NCI-H2107 treated with DMSO at 0.1 percent for 48 hours (cell line): ENCODE measurements at regions not wholly inside any gene's neighbourhood (a gene's known extent, or its start where the extent isn't known, plus 50 kb on each side); places are given as distances from the start of the nearest gene placed in this dataset.
"Not testable (repeated sequence)": the region's sequence is repeated elsewhere in the genome, so short reads cannot be mapped to it uniquely, and the experiment has no call there.

Experiments used
- DNase-seq: peaks from one replicate; lab custom pipeline; 2025; ENCODE audit not compliant: unreplicated experiment; lab: John Stamatoyannopoulos, UW

DNA sequence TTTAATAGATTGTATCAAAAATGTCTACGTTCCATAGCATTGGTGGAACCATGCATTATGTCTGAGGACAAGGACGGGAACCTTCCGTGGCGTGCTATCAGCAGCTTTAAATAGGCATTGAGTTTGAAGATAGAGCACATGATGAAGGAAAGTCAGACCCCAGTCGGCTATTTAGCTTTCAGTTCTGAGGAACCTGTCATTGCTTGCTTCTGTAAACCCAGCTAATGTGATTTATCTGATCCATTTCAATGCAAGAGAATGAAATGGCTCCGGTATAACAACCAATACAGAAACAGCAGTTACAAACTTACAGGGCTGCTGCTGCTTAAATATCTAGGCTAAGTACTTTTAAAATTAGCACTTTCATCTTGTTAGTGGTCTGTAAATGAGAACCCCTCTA lies 503.3 kb downstream of the RNF144A start:
- DNase-seq = no peak

- DNase-seq = no peak
Measured at GRCh38 chr2:7424481-7424880, 507.3 kb downstream of the RNF144A start.

- DNase-seq = peak; percentile 83
Measured at GRCh38 chr2:7427293-7428060, 510.3 kb downstream of the RNF144A start.

GRCh38 chr2:7428454-7429204 lies 511.4 kb downstream of the RNF144A start:
- no peak for DNase-seq

DNA sequence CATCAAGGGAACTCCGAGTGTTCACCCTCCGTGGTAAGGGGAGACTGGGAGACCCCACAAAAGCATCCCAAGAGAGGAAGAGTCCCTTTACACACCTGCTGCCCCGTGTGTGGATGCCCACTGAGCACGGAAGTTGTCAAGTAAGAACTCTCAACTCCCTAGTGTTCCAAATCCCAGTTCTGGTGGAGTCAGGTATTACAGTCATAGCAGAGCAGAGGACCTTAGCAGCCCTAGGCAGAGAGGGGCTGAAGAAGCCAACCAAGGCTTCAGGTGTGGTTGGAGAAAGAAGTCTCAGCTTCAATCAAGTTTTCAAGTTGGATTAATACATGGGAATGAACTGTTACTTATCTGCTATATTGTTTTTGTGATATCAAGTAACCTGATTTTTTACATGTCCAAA lies 512.5 kb downstream of the RNF144A start:
- no peak for DNase-seq

- DNase-seq = no peak
Measured at GRCh38 chr2:7430421-7430868, 513.2 kb downstream of the RNF144A start.

DNA sequence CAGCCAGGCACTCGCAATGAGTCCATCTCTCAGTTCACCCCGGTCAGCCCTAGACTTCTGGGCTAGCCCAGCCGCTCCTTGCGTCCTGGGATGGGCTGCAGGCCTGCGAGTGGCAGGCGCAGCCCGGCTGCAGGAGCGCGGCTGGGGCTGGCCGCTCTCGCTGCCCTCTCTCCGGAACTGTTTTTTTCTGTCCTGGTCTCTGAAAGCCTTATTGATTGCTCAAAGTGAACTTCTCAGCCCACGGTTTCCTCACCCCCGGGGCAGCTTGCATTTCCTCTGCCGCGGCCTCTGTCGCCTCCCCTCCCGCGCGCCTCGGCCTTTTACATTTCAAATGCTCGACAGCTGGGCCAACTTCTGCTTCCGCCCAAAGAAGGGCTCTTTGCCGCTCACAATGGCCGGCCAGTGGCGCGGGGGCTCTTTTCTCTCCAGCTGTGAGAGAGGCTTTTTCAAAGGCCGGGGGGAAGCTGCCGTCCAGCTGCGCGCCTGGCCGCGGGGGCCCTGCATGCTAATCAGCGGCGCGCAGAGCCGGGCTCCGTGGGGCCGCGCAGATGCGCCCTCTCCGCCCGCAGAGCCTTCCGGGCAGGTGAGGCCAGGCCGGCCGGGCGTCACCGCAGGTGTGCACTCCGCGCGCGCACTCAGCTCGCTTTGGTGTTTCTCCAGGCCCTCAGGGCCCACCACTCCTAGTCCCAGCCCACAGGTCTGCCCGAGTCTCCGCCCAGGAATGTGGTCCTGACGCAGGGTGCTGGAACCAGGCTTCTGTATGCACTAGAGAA lies 513.8 kb downstream of the RNF144A start:
- no peak for DNase-seq

DNA sequence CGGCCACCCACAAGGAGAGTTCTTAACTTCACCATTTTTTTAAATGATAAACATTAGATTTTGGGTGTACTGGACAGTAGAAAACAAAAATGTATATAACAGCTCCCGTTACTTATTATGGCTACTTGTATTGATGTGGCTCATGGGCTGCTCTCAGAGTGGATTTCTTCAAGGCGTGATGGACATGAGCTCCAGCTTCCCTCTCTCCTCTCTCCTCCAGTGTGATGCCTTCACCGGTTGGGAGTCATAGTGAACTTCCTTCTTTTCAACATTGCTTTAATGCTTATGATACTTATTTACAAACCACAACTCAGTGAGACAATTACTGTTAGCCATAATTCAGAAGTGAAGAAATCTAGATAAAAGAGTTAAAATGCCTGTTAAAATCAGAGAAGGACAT lies 515.2 kb downstream of the RNF144A start:
- DNase-seq = no peak

DNA sequence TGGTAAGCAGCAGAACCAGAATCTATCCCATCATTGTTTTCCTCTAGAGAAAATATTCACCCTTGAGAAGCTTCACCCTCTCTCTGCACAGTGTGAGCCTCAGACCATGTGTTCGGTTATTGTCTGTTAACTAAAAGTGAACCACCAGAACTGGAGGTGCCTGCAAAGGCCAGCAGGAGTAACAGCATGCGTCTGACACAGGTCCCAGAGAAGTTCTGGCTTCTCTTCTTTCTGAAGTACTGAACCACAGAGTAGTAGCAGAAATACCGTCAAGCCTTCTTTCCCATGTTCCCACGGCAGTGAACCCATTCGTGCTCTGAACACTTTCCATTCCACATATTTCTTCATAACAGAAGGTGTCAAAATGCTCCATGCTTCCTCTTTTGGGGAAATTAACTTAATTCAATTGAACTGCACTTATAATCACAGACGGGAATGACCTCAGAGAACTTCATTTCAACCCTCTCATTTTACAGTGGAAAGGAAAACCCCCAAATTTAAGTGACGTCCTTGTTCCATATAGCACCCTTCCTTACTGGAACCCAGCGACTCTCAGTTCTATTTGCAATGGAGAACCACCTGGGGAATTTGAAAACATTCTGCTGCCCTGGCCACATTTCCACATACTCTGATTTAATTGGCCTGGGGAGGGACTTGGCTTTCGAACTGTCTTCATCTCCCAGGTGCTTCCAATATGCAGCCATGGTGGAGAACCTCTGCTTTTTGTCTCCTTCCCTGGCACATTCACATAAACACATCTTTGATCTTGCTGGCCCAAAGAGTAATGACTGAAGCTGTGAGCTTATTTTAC lies 519.1 kb downstream of the RNF144A start:
- no peak for DNase-seq

DNA sequence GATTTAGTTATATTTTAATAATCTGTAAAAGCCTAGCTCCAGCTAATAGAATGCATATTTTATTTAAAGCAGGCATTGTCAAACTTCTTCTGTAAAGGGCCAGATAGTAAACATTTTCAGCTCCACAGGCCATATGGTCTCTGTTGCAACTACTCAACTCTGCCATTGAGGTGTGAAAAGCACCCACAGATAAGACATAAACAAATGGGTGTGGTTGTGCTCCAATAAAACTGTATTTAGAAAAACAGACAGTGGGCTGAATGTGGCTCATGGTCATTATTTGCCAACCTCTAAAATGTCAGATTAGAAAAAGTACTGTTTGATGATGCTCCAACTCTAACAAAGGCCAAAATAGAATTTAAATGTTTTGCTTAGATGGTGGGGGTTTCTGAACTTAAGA lies 519.9 kb downstream of the RNF144A start:
- no peak for DNase-seq

DNA sequence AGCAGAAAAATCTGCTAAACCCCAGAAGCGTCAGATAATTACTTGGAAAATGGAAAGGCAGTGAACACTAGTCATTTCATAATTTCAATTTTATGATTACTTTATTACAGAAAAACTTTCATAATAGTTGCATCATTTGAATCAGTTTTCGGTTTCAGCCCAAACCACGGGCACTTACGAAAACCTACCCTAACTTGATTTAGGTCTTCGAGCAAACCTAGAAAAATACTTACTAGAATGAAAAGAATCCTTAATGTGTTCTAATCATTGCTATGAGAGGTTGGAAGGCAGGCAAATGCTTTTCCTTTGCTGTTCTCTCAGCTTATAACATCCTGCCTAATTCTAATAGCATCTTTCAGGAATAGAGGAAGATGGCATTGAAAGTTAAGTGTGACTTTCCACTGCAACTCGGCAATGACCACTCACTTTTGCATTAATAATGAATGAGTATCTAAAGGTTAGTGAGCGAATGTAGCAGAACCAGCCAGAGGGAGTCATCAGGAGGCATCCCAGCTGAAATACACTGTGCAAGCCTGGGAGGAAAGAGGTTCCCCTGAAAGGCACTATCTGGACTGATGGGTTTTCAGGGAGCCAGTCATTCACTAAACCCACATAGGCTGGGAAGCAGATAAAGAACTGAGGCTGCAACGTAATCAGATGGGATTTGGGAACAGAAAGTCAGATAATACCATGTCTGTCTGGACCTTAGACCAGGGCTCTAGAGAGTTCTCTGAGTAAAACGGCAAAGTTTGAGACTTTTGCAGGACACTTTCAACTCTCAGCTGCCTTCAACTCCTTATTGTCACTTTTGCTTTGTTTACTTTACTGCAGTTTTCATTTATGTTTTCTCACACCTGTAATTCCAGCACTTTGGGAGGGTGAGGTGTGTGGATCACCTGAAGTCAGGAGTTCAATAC lies 520.8 kb downstream of the RNF144A start:
- no peak for DNase-seq

DNA sequence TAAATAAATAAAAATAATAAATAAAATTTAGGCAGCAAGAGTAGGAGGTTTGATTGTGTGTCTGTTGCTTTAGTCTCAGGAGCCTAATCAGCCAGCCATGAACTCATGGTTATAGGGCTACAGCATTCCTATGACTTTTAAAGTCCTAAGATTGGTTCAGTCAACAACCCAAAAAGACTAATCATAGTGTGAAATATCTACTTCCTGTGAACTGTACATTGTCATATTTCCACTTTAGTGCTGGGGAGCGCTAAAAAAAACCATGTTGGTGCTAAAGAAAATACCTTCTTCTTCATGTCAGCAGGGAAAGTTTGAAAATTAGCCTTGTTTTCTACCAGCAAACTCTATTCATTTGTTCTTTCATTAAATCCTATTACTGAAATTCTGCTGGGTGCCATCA lies 521.6 kb downstream of the RNF144A start:
- DNase-seq = no peak

GRCh38 chr2:7440977-7441376 lies 523.8 kb downstream of the RNF144A start:
- DNase-seq = no peak

GRCh38 chr2:7441841-7442240 lies 524.6 kb downstream of the RNF144A start:
- not testable (repeated sequence) for DNase-seq

DNA sequence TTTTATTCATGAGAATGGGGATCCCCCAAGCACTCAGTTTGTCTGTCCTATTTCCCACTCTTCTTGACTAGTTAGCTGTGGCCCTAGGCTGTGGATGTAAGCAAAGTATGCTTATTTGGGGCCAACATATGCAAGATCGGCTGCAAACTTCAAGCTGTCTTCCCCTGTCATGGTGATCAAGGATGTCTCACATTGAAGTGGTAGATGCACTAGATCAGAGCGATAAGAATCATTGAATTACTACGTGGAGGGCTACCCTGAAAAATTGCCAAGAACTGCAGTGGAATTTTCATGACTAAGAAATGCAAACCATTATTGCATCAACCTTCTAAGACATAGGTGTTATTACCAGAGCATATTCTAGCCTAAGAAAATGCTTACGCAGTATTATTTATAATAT lies 527.4 kb downstream of the RNF144A start:
- DNase-seq = no peak

DNA sequence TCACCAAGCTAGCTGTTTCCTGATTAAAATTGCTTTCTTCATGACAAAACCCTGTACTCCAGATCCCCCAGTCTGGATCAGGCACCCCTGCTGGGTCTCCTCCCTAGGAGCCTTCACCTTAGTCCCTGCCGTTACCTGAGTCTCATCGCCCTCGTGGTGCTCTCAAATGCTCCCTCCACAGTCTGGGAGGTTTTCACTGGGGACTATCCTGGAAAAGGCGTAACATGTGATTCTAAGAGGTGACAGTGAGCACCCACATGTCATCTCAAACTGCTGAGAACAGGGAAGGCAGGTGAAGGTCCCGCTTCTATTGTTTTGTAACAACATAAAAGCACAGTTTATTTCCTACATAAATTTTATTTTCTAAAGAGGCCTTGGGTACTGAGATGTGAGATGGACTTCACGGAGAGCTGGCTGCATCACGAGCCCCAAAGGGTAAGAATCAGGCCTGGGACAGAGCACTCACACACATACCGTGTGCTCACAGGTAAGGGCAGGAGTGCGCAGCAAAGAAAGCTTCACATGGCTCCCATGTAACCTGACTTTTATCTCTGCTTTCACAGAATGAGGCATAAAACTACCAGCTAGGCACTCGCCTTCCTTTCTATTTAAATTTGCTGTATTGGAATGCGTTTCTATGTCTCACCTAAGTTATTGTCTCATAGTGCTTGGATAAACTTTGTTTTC lies 531.5 kb downstream of the RNF144A start:
- DNase-seq = no peak

- no peak for DNase-seq
Measured at GRCh38 chr2:7449298-7449697, 532.1 kb downstream of the RNF144A start.

DNA sequence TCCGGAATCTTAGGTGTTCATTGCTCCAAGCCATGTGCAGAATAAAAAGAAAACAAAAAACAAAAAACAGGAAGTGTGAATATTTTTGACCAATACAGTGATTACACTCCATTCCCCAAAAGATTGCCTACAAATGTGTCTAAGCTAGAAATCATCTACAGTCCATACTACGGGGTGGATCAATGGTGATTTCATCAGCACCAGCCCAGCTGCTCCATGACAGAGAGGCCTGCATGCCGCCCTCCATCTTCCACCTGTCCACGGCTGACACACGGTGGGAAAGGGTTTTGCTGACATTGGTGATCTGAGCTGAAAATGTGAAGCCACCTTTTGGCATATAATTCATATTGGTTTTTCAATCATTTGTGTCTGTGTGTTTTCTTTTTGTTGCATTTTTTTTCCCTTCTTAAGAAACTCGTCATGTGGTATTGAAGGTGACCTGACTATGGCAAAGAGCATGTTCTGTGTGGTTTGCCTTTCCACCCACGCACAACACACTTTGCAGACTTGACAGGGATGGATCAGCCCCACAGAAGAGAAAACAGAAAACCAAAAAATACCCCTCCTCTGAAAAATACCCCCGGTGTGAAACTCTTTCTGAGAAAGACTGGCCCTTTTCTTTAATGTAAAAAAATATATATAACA lies 533.1 kb downstream of the RNF144A start:
- no peak for DNase-seq

DNA sequence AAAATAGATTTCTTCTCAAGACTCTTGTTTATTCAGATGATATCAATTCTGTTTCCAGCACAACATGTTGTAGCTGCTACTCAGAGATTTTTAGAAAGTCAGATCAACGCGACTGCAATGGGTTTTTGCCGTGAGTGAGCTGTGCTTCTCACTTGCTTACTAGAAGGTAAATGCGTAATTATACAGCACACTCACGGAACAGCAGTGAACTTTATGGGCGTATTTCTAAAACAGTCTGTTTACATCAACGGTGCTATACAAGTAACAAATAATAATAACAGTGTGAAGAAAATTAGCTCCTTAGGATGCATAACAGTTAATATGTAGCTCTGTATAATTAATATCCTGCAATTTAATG lies 533.6 kb downstream of the RNF144A start:
- no peak for DNase-seq
